ENCODE measurements at regions not wholly inside any gene's neighbourhood (a gene's known extent, or its start where the extent isn't known, plus 50 kb on each side); places are given as distances from the start of the nearest gene placed in this dataset.

- no peak for DNase-seq
- TF ChIP-seq CTCF (IDR thresholded peaks at IDR 0.05; ENCODE audit: control extremely low read depth, extremely low read depth), result no peak
- Histone ChIP-seq H3K4me3 (no peak overlapping the region), H3K9me3 (ENCODE audit: control insufficient read depth in 4 of 4, insufficient read depth in 3 of 4, low read length in 3 of 4) (no peaks in the 10 kb centered on the region), H3K36me3 (ENCODE audit: control insufficient read depth in 4 of 4, insufficient read depth in 4 of 4, low read length in 4 of 4) (no peaks in the 10 kb centered on the region), H3K4me1 (ENCODE audit: control insufficient read depth in 5 of 5, insufficient read depth in 5 of 5, low read length in 5 of 5) (no peaks in the 10 kb centered on the region), H3K9ac (ENCODE audit: insufficient read depth in 1 of 2, low read length in 2 of 2) (no peak overlapping the region), H3K27me3 (ENCODE audit: control insufficient read depth in 3 of 3, insufficient read depth in 3 of 3, low read length in 2 of 3) (peaks cover 4 to 13% (median 4%) of the 10 kb centered on the region in 3 donors), H3K27ac (ENCODE audit: low read depth in 1 of 2, low read length in 1 of 2) (no peak overlapping the region)
- no peak for ATAC-seq (ENCODE audit: insufficient read depth, low FRiP score)
- 19 to 25% methylated on average over 4 of the region's 4 CpGs for WGBS, 2 donors
Observed at GRCh38 chrX:140099221-140099620, 133.9 kb upstream of the CXorf66 start.

- Histone ChIP-seq H3K4me3 (no peak overlapping the region), H3K4me1 (ENCODE audit: control insufficient read depth in 5 of 5, insufficient read depth in 5 of 5, low read length in 5 of 5) (peaks cover 0 to 3% (median 0%) of the 10 kb centered on the region in 5 donors), H3K27me3 (ENCODE audit: control insufficient read depth in 3 of 3, insufficient read depth in 3 of 3, low read length in 2 of 3) (peaks cover 4 to 38% (median 38%) of the 10 kb centered on the region in 3 donors), H3K9ac (ENCODE audit: insufficient read depth in 1 of 2, low read length in 2 of 2) (no peak overlapping the region), H3K27ac (ENCODE audit: low read depth in 1 of 2, low read length in 1 of 2) (no peak overlapping the region), H3K9me3 (ENCODE audit: control insufficient read depth in 4 of 4, insufficient read depth in 3 of 4, low read length in 3 of 4) (peaks cover 0 to 9% (median 0%) of the 10 kb centered on the region in 4 donors), H3K36me3 (ENCODE audit: control insufficient read depth in 4 of 4, insufficient read depth in 4 of 4, low read length in 4 of 4) (no peaks in the 10 kb centered on the region)
- DNase-seq (no peak), ATAC-seq (ENCODE audit: insufficient read depth, low FRiP score) (no peak)
- 82 to 93% methylated on average over 24 to 26 of the region's 26 CpGs for WGBS, 2 donors
- no peak for TF ChIP-seq CTCF (IDR thresholded peaks at IDR 0.05; ENCODE audit: control extremely low read depth, extremely low read depth)
Observed at GRCh38 chrX:140092121-140092520, 126.8 kb upstream of the CXorf66 start.

DNA sequence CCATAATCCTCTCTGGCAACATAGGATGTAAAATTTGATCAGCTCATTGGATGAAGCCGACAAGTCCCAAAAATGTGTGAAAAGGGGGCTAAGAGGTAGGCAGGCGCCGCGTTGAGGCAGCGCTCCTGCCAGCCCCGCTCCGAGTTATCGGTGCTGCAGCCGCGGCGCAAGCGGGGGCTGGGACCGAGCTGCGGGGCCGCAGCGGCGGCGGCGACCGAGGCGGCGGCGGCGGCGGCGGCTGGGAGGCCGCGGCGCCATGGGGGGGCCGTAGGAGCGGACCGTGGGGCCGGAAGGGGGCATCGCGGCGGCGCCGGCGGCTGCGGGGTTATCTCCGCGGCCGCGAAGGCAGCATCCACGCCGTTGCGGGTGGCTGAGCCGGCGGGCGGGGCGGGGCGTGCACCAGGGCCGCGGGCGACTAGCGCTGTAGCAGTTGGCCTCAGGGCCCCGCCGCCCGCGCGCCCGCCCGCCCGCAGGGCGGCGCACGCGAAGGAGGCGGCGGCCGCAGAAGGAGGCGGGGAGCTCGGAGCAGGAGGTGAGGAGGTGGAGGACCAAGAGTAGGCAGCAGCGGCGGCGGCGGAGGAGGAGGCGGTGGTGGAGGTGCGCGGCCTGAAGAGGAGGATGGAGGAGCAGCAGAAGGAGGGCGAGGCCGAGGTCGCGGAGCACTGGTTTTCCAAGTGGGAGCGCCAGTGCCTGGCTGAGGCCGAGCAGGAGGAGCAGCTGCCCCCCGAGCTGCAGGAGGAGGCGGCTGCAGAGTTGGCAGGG lies 126.0 kb upstream of the CXorf66 start:
- Histone ChIP-seq H3K9me3 (ENCODE audit: control insufficient read depth in 4 of 4, insufficient read depth in 3 of 4, low read length in 3 of 4) (peaks cover 0 to 9% (median 0%) of the 10 kb centered on the region in 4 donors), H3K27ac (ENCODE audit: low read depth in 1 of 2, low read length in 1 of 2) (no peak overlapping the region), H3K27me3 (ENCODE audit: control insufficient read depth in 3 of 3, insufficient read depth in 3 of 3, low read length in 2 of 3) (peaks cover 4 to 41% (median 38%) of the 10 kb centered on the region in 3 donors), H3K36me3 (ENCODE audit: control insufficient read depth in 4 of 4, insufficient read depth in 4 of 4, low read length in 4 of 4) (no peaks in the 10 kb centered on the region), H3K4me3 (peak overlapping the region; percentile 17), H3K9ac (ENCODE audit: insufficient read depth in 1 of 2, low read length in 2 of 2) (no peak overlapping the region), H3K4me1 (ENCODE audit: control insufficient read depth in 5 of 5, insufficient read depth in 5 of 5, low read length in 5 of 5) (peaks cover 0 to 3% (median 0%) of the 10 kb centered on the region in 5 donors)
- ATAC-seq (ENCODE audit: insufficient read depth, low FRiP score) (peak; percentile 47), DNase-seq (no peak)
- no peak for TF ChIP-seq CTCF (IDR thresholded peaks at IDR 0.05; ENCODE audit: control extremely low read depth, extremely low read depth)
- 5 to 29% methylated on average over 7 to 88 of the region's 88 CpGs for WGBS, 2 donors
